ENCODE measurements at regions not wholly inside any gene's neighbourhood (a gene's known extent, or its start where the extent isn't known, plus 50 kb on each side); places are given as distances from the start of the nearest gene placed in this dataset.

DNA sequence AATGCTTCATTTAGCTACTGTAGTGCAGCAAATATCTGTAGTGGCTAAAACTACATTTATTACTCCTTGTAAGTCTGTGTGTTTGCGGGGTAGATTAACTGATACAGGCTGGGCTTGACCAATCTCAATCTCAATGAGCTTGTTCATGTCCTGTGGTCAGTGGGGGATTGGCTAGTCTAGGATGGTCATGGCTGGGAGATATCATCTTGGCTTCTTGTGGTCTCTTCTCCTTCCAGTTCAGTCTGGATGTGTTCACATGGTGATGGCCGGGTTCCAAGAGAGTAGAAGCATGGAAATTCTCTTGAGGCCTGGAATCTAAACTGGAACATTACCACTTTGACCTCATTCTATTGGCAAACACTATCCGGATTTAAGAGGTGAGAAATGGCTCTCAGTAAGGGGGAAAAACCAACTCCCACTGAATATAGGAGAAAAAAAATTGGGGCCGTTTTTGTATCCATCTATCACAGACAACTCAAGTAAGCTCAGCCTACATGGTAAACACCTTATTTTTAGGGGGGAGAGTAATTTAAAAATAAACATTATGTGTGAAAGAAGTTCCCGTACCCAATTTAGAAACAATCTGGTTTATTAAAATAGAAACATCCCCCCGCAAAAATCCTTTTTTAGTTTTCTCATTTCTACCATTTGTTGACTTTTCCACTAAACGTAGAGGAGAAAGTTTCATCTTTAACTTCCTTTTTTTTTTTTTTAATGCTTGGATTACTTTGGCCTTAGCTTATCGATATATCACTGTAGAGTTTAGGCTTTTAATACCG is 284.9 kb upstream of the TBC1D5 start:
- FAIRE-seq = no peak

- no peak for FAIRE-seq
Observed at GRCh38 chr3:18024715-18025114, 282.3 kb upstream of the TBC1D5 start.

DNA sequence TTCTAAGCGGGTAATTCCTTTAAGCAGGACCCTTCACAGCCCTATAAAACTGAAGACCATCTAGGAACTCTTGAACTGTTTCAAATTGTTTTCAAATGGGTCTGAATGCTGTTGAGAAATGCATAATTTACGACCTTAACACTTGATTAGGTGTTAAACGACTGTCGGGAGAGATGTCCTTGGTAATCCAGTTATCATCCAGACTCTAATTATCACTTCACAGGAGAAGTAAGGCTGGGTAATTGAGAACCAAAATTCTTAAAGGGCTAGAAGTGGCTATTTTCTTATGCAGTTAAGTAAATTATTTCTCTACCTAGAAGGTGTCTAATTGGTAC is 276.7 kb upstream of the TBC1D5 start:
- FAIRE-seq = no peak

- FAIRE-seq = no peak
Observed at GRCh38 chr3:18018491-18019160, 276.2 kb upstream of the TBC1D5 start.

DNA sequence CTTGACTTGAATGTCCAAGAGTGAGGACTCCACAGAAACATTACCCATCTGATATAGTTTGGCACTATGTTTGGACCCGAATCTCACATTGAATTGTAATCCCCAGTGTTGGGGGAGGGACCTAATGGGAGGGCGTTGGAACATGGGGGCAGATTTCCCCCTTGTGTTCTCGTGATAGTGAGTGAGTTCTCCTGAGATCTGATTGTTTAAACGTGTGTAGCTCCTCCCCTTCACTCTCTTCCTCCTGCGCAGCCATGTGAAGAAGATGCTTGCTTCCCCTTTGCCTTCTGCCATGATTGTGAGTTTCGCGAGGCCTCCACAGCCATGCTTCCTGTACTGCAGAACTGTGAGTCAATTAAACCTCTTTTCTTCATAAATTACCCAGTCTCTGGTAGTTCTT is 273.9 kb upstream of the TBC1D5 start:
- FAIRE-seq = no peak

GRCh38 chr3:18012933-18013332 is 270.5 kb upstream of the TBC1D5 start:
- FAIRE-seq = no peak

DNA sequence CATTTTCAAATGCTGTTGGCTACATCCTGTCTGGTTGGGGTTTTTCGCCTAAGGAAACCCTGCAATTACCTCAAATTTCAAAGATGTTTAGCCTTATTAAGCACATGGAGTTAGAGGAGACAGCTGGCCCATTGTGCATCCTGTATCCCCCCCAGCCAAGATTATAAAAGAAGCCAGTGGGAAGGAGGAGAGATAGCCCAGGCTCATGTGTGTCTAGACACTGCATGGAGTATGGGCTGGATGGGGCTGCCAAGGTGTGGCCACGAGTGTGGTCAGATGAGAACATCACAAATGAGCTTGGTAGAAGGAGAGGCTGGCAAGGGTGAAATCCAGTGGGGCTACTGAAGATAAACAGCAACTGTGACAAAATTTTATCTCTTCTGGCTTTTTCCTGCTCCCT is 270.0 kb upstream of the TBC1D5 start:
- FAIRE-seq = no peak

DNA sequence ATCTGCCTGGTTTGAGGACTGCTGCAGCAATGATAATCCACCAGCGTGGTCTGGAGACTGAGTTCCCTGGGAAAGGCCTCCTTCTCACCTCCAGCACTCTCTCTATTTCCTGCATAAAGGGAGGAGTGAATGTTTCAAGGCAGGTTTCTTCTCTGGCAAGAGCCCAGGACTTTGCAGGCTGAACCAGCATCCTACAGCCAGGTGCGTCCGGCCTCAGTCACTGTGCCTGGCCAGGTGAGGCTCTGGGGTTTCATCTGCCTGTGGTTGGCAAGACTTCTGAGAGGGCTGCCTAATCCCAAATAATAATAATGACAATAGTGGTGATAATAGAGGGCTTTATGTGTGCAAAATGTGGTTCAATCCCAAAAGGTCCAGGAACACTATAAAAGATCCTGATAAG is 269.0 kb upstream of the TBC1D5 start:
- FAIRE-seq = no peak

GRCh38 chr3:18010001-18010400 is 267.6 kb upstream of the TBC1D5 start:
- FAIRE-seq = no peak

DNA sequence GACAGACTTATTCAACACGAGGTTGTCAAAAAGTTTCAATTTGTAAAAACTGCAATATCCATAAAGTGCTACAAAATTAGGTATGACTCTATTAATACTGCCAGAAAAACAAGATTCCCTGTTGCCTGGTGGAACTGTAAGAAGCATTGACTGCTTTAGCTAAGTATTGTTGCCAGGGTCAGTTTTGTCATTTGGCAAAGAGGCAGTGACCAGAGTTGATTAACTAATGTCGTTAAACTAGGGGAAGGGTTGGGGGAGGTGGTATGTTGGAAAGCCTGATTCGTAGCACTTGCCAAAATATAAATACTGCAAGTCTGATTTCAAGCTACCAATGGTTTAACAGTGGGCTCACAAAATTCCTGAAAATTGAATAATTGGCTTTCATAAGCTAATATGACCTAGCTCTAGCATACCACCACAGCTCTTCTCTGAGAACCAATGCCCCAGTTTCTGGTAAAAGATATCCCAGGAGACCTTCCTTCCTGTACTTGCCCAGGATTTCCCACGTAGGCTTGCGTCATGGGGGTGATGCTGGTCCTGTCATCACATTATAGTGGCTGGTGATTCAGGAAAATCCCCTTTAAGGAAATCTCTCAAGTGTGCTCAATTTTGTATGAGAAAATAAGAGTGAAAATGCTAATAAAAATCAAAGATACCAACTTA is 266.4 kb upstream of the TBC1D5 start:
- FAIRE-seq = no peak

DNA sequence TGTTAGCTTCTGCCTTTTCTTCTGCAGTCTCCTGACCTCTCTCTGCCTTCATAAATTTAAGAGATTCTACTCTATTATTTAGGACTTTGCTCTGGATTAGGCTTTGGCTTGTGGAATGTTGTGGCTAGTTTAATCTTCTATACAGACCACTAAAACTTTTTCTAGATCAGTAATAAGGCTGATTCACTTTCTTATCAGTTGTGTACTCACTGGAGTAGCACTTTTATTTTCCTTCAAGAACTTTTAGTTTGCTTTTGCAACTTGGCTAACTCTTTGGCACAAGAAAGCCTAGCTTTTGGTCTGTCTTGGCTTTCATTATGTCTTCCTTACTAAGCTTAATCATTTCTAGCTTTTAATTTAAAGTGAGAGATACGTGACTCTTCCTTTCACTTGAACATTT is 265.5 kb upstream of the TBC1D5 start:
- no peak for FAIRE-seq

- no peak for FAIRE-seq
Observed at GRCh38 chr3:17995769-17996168, 253.3 kb upstream of the TBC1D5 start.

GRCh38 chr3:17994167-17994566 is 251.7 kb upstream of the TBC1D5 start:
- no peak for FAIRE-seq

- FAIRE-seq = no peak
Observed at GRCh38 chr3:17990390-17990789, 248.0 kb upstream of the TBC1D5 start.

- FAIRE-seq = no peak
Observed at GRCh38 chr3:17986348-17986816, 244.0 kb upstream of the TBC1D5 start.

GRCh38 chr3:17985658-17986347 is 243.4 kb upstream of the TBC1D5 start:
- no peak for FAIRE-seq

GRCh38 chr3:17983106-17983505 is 240.7 kb upstream of the TBC1D5 start:
- no peak for FAIRE-seq

GRCh38 chr3:17982211-17982880 is 239.9 kb upstream of the TBC1D5 start:
- no peak for FAIRE-seq

GRCh38 chr3:17980863-17981262 is 238.4 kb upstream of the TBC1D5 start:
- FAIRE-seq = no peak

DNA sequence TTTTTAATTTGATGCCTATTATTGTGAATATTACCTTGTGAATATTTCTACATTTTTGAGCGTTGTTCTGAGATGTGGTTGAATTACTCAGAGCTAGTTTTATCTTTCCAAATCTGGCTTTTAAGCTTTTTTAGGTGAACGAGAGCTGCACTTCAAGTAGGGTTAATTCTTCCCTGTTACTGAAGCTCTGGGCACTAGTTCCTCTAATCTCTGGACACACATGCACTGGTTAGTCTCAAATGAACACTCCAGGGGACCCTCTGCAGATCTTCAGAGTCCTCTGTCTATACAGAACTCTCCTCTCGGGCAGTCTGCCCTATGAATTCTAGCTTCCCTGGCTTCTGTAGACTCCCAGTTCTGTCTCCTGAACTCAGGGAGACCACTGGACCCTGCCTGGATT is 237.5 kb upstream of the TBC1D5 start:
- no peak for FAIRE-seq

DNA sequence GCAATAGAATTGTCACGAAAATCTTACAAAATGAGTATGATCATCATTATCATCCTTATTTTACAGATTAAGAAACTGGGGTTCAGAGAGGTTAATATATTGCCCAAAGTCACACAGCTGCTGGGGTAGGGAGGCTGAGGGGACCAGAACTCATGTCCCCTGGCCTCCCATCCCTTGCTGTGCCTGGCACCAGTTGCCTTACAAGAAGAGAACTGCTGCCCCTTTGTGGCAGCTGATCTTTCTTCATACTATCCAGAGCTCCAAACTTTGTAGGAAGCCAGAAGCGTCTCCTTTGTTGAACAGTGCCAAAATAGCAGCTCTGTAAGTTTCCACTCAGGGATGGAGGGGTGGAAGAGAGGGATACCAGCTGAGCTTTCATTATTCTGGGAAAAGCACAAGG is 236.8 kb upstream of the TBC1D5 start:
- FAIRE-seq = no peak

DNA sequence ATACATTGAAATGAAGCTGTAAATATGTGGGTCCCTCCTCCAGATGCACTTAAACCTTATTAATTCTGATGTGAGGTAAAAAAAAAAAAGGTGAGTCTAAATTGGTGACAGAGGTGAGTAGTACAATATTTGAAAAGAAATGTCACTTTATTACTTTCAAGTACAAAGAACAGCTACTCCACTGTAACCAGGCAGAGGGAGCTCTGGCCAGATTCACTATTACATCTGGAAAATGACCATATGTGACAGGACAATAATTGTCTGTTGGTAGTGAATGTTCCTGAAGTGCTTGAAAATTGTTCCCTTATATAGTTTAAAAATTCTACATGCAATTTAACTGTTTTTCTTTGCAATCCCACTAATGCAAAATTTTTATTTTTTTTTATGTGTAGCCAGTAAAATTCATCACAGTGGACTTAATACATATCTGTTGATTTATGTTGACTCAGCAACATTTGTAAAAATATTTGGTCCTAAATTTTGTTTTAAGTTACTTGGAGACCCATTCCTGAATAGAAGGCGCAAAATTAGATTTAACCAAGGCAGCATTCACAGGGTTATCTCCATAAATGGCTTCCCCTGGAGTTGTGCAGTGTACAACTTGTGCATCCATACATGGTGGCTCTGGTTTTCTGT is 231.9 kb upstream of the TBC1D5 start:
- FAIRE-seq = no peak

All from colon (tissue), 2 donors.